MV-4-11 (cell line): ENCODE measurements at regions not wholly inside any gene's neighbourhood (a gene's known extent, or its start where the extent isn't known, plus 50 kb on each side); places are given as distances from the start of the nearest gene placed in this dataset.

Experiments used
- DNase-seq: peaks from one replicate; lab custom pipeline; 2025; lab: John Stamatoyannopoulos, UW

- DNase-seq: no peak
These were observed 135.1 kb downstream of the EDN3 start for GRCh38 chr20:59435518-59435917.

DNA sequence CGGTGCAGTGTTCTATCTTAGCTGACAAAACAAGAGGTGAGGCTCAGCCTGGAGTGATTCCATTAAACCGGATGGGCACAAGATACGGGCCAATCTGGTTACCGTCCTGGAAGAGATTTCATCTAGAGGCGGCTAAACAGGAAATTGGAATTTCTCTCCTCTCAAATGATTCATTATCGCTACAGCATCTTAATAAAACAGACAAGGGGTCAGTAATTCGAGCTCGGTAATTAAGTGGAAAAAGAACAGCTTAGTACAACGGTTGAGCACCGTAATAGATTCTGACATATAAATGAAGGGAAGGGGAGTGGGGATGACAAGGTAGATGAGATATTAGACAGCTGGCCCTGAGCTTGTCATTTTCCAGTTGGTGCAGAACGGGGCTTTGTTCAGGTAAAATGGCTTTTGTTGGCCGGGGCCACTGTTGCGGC, 137.2 kb downstream of the EDN3 start:
- DNase-seq: no peak

DNA sequence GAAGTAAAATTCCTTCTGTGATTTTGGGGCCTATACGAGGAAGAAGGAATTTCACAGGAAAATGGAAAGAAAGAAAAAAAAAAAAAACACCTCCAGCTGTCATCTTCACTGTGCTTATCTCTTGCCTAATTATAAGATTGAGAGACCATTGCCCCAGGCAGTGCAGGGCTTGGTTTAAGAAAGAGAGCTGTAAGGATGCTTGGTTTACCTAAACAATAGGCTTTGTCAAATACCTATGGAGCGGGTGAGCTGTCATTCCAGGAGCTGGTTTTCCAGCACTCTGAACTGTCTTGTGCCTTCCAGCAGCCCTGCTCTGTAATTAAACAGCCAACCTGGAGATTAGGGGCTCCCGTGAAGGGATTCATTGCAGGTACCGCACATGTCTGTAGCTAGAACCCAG, 137.8 kb downstream of the EDN3 start:
- DNase-seq: no peak

DNA sequence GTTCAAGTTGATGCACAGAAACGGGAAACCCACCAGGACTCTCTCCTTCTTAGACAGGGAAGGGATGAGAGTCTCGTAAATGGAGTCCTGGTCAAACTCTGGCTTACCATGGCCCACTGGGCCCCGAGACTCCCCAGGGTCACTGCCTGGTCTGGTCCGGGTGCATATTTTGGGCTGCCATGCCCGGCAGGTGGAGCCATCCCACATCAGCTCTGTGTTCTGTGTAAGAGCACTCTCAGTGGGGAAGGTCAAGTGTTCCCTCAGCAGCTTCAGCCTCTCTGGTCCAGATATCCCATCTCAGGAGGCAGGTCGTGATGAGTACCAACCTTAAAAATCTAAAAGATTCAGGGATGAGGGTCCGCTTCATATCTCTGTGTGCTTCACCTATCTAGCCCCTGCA, 138.8 kb downstream of the EDN3 start:
- DNase-seq: no peak

GRCh38 chr20:59441306-59441705, 140.9 kb downstream of the EDN3 start:
- DNase-seq: no peak

DNA sequence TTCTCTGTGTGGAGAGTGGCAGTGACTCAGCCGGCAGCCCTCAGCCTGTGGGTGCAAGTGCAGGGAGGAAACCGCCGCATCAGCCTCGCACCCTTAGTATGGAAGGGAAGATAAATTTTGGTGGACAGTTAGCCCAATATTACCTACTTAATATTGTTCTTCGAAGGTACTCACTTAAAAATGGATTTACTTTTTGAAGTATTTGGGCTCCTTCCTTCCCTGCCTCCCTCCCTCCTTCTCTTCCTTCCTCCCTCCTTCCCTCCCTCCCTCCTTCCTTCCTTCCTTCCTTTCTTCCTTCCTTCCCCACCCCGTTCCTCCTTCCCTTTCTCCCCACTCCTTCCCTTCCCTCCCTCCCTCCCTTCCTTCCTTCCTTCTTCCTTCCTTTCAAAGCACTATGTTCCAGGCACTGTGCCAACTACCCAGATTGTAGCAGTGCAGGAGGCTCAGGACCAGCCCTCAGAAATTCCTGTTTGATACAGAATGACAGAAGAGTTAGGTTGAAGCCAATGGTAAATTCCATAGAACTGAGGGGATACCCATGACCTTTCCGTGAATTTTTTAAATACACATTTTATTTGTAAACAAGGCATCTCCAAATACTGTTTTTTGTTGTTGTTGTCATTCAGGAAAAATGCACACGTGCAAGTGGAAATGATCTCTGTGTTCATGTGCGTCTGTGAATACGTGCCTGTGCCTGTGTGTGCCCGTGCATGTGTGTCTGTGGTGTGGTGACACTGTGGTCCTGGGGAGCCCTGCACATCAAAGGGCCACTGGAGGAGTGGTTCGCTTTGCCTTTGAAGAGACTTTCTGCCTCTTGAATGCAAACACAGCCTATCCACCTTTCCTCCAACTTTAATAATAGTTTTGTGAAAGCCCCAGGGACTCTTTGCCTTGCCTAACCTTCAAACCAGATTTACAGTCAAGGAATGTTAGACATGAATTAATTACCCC, 141.7 kb downstream of the EDN3 start:
- no peak for DNase-seq

GRCh38 chr20:59443550-59443949, 143.1 kb downstream of the EDN3 start:
- no peak for DNase-seq

- no peak for DNase-seq
These were observed 146.0 kb downstream of the EDN3 start for GRCh38 chr20:59446376-59446775.

DNA sequence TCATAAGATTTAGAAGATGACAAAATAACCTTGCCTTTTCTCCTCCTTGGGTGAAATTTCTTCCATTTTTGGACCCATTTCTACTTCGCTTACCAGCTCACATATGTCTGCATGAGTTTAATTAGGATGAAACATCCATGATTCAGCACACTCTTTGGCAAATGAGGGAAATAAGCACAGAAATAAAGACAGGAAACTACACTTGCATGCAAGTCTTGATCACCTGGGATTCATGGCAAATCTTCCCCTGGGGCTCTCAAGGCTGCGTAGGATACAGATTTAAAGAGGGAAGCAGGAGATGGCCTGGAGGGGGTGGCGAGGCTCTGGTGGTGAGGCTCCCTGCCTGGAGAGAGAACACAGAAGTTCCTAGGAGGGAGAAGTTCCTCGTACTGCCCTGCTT, 147.8 kb downstream of the EDN3 start:
- no peak for DNase-seq

DNA sequence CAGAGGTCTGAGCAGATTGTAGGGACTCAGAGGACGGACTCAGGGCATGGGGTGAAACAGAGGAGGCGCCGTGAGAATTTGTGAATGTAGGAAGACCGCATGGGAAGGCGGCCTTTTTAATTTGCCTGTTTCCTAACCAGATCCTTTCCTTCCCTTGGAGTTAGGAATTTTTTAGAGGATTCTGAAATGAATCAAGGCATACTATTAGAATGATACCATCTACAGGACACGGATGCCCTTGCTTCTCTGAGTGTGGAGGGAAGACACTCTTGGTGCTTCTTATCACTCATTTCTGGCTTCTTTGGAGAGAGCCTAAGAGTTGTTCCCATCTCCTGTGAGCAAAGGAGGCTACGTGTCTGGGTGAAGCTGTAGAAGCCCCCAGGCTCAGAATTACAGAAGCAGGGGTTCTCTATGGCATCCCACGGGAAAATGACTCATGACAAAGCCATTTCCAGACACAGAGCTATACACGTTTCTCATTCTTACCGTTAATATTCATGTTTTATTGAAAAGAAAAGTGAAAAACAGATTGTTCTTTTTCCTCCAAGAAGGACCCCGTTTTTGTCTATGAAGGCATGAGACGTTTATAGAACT, 148.5 kb downstream of the EDN3 start:
- DNase-seq: no peak

DNA sequence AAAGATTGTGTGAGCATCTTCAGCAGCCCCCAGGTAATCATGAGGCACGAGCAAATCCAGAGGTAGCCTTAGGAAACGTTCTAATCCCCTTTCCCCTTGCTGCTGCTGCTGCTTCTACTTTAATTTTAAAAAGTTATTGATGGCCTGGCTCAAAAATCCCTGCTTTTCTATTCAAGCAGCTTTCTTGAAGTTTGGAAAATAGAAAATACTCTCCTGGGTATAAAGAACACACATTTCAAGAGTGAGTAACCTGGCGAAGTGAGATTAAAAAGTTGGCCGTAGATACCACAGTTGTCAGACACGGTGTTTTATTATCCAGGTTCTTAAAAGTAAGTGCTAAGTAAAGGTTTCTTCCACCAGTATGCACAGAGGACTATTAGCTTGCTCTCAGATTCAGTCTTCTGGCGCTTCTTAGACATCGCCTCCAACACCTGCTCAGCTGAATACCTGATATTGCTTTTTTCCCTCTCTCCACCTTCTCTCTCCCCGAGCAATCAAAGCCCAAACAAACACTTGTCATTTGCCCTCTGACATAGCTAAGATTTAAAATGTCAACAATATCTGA, 150.7 kb downstream of the EDN3 start:
- no peak for DNase-seq

DNA sequence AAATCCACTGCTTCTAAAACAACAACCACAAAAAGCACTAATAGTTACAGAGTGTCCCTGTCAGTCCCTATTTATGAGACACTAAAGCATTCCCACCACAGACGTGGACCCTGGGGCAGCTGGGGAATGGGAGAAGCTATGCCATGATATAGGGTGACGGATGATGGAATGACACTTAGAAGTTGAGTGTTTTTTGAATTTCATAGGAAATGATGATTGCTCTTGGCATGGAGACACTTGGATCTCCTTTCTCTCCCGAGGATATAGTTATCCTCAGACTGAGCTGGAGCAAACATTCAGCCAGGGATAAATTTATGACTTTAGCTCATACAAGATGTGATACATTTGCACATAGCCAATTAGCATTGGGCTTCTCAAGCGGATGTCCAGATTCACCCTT, 151.2 kb downstream of the EDN3 start:
- no peak for DNase-seq

DNA sequence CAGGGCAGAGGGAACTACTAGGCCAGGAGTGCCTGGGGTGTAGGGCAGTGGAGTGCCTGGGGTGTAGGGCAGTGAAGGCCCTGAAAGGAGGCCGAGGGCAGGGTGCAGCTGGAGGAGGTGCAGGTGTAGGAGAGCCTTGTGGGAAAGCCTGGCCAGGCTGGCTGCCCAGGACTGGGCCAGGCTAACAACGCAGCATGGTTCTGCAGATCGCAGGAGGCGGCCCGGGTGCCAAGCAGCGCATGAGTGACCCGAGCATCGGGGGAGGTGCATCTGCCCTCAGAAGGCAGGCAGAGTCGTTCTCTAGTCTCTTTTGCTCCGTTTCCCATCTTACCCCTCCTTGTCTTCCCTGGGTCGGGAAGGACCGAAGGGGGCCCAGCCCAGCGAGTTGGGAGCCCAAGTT, 151.5 kb upstream of the PHACTR3 start:
- no peak for DNase-seq

DNA sequence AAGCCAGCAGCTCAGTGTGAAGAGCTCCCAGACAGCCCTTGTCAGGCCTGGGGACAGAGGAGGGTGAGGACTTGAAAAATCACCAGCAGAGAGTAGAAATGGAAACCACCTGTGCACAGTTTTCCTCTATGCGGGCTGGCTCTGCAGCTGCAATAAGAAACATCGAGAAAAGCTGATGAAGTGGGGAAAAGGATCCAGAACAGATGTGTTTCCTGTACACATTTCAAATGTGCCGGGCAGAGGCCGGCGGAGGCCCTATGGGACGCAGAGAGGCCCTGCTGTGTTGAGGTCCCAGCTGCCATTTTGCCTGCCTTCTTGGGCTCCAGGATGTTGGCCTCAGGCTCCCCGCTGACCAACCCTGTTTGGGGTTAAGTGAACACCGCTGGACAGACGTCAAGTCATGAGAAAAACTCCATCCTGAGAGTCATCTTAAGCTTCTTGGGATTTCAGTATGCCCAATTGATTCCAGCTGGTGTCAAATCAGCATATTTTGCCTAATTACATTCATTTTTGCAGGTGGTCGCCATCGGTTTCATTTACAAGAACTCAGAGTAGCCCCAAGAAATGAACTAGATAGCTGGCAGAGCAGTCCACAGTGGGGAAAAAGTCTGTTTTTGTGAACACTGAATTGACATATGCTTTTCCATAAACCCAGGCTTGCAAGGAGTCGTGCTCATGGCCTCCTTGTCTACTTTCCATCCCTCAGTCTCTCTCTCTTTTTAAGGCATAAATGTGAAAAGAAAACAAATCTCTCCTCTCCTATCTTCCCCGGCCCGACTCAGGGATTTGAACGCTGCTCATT, 150.4 kb upstream of the PHACTR3 start:
- no peak for DNase-seq

- DNase-seq: no peak
These were observed 148.7 kb upstream of the PHACTR3 start for GRCh38 chr20:59455402-59456341.

- DNase-seq: no peak
These were observed 147.7 kb upstream of the PHACTR3 start for GRCh38 chr20:59456342-59457279.

- DNase-seq: no peak
These were observed 145.7 kb upstream of the PHACTR3 start for GRCh38 chr20:59458645-59459044.

- DNase-seq: no peak
These were observed 144.8 kb upstream of the PHACTR3 start for GRCh38 chr20:59459586-59459985.

- DNase-seq: no peak
These were observed 144.0 kb upstream of the PHACTR3 start for GRCh38 chr20:59460352-59460751.

DNA sequence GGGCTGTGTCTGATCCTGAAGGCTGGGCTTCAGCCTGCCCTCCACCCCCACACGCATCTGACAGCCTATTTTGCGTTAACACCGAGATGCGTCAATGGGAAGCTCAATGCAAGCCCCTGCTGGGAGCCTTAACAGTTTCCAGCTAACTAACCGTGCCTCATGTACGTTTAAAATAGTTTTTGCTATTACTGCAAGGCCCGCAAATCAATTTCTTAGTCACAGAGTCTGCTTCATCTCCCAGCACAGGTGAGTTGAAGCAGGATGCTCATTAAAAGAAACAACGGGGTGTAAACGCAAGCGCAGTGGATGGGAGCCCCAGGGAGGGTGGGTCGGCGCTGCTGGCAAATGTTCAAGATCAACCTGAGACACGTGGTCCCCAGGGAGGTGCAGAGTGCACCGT, 142.8 kb upstream of the PHACTR3 start:
- no peak for DNase-seq
